Stimulated activated memory B cell treated with anti-CD40 and anti-IgM and Interleukin-4, amounts not matched to agents 10 μg/mL and 1 μg/mL and 100 μg/mL, for 72 hours (primary cell): ENCODE measurements at regions not wholly inside any gene's neighbourhood (a gene's known extent, or its start where the extent isn't known, plus 50 kb on each side); places are given as distances from the start of the nearest gene placed in this dataset.

ENCODE experiments used
- ATAC-seq: fragments of 150-1000 bp; cut with Tn5 transposase; 2 replicates; pipeline ENCODE4 v1.10.0; 2021
- H3K27ac Mint-ChIP-seq: one replicate; pipeline ENCODE4 v1.8.0; 2022; ENCODE audit warnings: mild to moderate bottlenecking, mixed read lengths
- H3K27me3 Mint-ChIP-seq: one replicate; pipeline ENCODE4 v1.8.0; 2022; ENCODE audit warnings: mixed read lengths
- H3K36me3 Mint-ChIP-seq: one replicate; pipeline ENCODE4 v1.8.0; 2022; ENCODE audit warnings: mixed read lengths
- H3K4me1 Mint-ChIP-seq: one replicate; pipeline ENCODE4 v1.8.0; 2022; ENCODE audit warnings: mixed read lengths
- H3K4me3 Mint-ChIP-seq: one replicate; pipeline ENCODE4 v1.8.0; 2022; ENCODE audit warnings: mild to moderate bottlenecking, moderate library complexity, mixed read lengths
- H3K9me3 Mint-ChIP-seq: one replicate; pipeline ENCODE4 v1.8.0; 2022; ENCODE audit warnings: mixed read lengths

DNA sequence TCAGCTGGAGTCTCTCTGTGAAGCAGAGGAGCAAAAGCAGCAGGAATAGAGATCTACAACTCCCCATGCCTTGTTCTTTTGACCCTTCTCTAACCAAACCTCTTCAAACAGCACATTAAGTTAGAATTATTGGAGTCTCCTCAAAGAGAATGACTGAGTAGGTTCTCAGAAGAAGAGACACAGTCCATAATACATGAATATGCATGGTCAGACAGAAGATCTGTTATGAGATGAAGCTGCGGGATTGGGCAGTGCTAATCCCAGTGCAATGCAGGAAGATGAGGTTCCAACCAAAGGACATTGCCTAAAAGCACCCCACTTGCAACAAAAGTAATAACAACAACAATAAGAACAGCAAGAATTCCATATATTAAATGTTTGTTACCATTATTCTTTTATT, 887.9 kb upstream of the TENM4 start:
- Mint-ChIP-seq H3K4me3 (no peak overlapping the region), H3K4me1 (no peaks in the 10 kb centered on the region), H3K27me3 (no peaks in the 10 kb centered on the region), H3K36me3 (no peaks in the 10 kb centered on the region), H3K27ac (no peak overlapping the region), H3K9me3 (peaks cover 3% of the 10 kb centered on the region)
- no peak for ATAC-seq

DNA sequence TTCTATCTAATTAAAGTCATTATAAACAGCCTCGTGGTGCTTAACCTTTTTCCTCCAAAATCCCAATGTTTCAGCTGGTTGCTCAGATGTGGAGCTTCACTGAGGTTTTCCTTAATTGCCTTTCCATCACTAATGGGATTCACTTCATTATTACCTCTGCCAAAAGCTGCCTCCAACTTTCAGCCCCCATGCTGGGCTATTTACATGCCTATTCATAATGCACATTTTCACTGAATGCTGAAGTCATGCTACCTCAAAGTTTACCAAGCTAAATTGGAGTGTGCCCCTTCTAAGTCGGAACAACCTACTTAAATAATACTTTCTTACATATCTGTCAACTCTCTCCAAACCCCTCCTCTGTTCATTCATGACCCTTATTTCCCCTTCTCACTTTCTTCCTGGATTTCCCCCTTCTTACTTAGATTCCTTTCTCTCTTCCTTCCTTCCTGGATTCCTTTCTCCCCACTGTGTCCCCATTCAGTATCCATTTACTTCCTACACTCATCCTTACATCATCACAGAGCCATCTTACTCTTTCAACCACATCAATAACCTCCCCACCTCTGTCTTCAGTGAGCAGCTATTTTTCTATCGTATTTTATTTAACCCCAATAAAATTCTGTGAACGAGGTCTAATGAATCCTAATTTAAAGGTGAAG, 887.3 kb upstream of the TENM4 start:
- Mint-ChIP-seq H3K27me3 (no peaks in the 10 kb centered on the region), H3K9me3 (peaks cover 3% of the 10 kb centered on the region), H3K27ac (no peak overlapping the region), H3K4me1 (no peaks in the 10 kb centered on the region), H3K4me3 (no peak overlapping the region), H3K36me3 (no peaks in the 10 kb centered on the region)
- ATAC-seq, result no peak

DNA sequence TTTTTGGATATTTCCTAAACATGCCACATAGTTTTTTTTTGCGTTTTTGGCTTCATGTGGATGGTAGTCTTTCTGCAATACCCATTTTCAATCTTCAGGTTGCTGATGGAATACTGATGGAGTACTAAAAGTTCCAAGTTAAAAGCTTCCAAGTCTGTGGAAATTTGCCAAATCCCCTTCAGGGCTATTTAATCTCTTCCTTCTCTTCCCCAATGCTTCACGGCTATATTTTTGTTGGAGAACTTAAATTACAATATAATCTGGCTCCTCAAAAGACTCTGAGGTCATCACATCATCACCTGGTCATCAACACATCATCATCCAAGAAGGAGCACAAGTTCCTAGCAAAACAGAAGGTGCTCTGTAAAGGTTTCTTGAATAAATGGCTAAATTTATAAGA, 881.0 kb upstream of the TENM4 start:
- Mint-ChIP-seq H3K27me3 (no peaks in the 10 kb centered on the region), H3K4me1 (no peaks in the 10 kb centered on the region), H3K27ac (no peak overlapping the region), H3K4me3 (no peak overlapping the region), H3K9me3 (peaks cover 9% of the 10 kb centered on the region), H3K36me3 (no peaks in the 10 kb centered on the region)
- ATAC-seq, result no peak

DNA sequence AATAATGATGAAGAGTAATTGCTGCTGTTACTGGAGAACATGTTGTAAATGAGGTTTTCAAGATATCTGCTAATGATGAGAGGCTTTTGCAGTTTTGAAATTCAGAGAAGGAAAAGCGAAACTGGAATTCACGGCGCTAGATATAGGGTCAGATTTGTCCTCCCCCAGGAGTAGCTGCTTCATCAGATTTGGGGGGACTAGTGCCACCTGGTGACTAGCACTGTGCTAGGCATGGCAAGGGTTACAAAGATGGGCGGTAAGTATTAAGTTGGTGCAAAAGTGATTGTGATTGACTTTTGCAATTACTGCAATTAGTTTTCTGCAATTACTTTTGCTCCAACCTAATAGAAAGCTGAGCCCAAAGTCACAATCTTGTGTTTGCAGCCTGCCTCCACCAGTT, 879.9 kb upstream of the TENM4 start:
- Mint-ChIP-seq H3K36me3 (no peaks in the 10 kb centered on the region), H3K27me3 (no peaks in the 10 kb centered on the region), H3K4me3 (no peak overlapping the region), H3K9me3 (peaks cover 9% of the 10 kb centered on the region), H3K4me1 (no peaks in the 10 kb centered on the region), H3K27ac (no peak overlapping the region)
- no peak for ATAC-seq

DNA sequence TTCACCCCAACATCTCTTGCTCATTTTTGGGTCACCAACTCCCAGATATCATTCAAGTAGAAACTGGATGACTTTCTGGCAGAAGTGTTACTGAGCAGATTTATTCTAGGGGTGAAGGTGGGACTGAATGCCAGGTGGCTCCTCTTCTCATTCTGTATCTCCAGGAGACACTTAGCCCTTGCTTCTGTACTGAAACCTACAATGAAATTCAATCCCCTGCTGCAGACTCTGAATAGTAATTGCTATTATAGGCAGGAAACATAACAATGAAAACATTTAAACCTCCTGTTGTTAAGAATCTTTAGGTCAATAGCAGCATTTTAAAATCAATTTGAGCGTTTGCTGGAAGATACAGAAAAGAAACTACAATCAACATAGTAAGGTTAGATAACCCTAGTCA, 879.4 kb upstream of the TENM4 start:
- Mint-ChIP-seq H3K36me3 (no peaks in the 10 kb centered on the region), H3K27ac (no peak overlapping the region), H3K27me3 (no peaks in the 10 kb centered on the region), H3K4me1 (no peaks in the 10 kb centered on the region), H3K9me3 (peaks cover 9% of the 10 kb centered on the region), H3K4me3 (no peak overlapping the region)
- no peak for ATAC-seq

DNA sequence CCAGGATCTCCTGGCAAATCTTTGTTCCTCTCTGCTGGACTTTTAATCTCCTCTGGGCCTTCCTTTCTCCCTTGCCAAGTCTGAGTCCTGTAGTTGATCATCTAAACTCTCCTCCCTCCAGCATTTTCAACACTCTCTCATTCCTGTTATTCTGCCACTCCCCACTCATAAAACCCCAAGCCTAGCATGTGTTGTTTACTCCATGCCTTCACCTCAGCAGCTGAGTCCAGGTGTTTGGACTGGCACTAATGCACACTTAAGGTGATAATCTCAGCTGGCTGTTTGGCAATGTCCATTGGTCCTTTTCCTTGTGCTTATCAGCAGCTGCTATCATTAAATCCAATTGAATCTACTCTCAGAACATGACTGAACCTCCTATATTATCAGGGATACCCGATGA, 876.8 kb upstream of the TENM4 start:
- peaks cover 9% of the 10 kb centered on the region for H3K9me3 Mint-ChIP-seq
- ATAC-seq, result no peak
- no peaks in the 10 kb centered on the region for H3K4me1 Mint-ChIP-seq
- H3K27ac Mint-ChIP-seq, result no peak overlapping the region
- H3K36me3 Mint-ChIP-seq, result no peaks in the 10 kb centered on the region
- no peak overlapping the region for H3K4me3 Mint-ChIP-seq
- no peaks in the 10 kb centered on the region for H3K27me3 Mint-ChIP-seq

DNA sequence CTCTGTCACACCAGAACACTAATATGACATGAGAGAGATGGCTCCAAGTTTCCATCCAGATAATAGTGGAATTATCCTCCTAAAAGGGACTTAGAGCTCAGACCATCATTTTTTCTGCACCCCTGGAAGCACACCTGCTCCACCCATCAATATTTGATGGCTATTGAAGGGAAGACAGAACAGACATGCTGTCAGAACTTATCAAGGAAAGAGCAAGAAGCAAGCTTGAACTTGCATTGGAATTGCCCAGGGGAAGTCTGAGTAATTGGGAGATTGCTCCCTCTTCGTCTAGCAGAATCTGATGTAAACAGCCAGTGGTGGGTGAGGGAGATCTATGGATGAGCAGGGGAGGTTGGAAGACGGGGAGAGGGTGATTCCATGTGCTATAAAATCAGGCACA, 874.4 kb upstream of the TENM4 start:
- no peak overlapping the region for H3K27ac Mint-ChIP-seq
- H3K4me3 Mint-ChIP-seq, result no peak overlapping the region
- H3K27me3 Mint-ChIP-seq, result no peaks in the 10 kb centered on the region
- H3K4me1 Mint-ChIP-seq, result no peaks in the 10 kb centered on the region
- ATAC-seq, result no peak
- no peaks in the 10 kb centered on the region for H3K36me3 Mint-ChIP-seq
- peaks cover 7% of the 10 kb centered on the region for H3K9me3 Mint-ChIP-seq

DNA sequence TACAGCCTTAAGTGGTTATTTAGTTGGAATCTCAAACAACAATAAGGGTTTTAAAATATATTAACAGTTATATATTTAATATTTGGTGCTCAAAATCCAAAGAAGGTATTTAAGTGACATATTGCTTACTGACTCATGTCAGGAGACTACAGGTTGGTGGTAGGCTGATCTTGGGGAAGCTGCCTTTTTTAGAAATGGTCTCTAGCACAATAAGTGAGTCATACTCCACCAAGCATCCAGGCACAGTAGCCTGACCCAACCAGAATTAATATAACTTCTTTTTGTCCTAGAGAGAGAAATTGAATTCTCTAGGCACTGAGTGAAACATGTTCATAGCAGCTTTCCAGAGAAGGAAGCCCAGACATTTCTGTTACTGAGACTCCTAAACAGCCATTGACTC, 868.5 kb upstream of the TENM4 start:
- Mint-ChIP-seq H3K27me3 (no peaks in the 10 kb centered on the region), H3K4me1 (no peaks in the 10 kb centered on the region), H3K27ac (no peak overlapping the region), H3K36me3 (no peaks in the 10 kb centered on the region), H3K4me3 (no peak overlapping the region), H3K9me3 (peaks cover 9% of the 10 kb centered on the region)
- no peak for ATAC-seq

DNA sequence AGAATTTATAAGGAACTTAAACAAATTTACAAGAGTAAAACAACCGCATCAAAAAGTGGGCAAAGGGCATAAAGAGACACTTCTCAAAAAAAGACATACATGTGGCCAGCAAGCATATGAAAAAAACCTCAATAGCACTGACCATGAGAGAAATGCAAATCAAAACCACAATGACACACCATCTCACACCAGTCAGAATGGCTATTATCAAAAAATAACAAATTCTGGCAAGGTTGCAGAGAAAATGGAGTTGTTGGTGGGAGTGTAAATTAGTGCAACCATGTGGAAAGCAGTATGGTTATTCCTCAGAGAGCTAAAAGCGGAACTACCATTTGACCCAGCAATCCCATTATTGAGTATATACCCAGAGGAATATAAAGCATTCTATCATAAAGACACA, 866.8 kb upstream of the TENM4 start:
- Mint-ChIP-seq H3K4me1 (no peaks in the 10 kb centered on the region), H3K27ac (no peak overlapping the region)

DNA sequence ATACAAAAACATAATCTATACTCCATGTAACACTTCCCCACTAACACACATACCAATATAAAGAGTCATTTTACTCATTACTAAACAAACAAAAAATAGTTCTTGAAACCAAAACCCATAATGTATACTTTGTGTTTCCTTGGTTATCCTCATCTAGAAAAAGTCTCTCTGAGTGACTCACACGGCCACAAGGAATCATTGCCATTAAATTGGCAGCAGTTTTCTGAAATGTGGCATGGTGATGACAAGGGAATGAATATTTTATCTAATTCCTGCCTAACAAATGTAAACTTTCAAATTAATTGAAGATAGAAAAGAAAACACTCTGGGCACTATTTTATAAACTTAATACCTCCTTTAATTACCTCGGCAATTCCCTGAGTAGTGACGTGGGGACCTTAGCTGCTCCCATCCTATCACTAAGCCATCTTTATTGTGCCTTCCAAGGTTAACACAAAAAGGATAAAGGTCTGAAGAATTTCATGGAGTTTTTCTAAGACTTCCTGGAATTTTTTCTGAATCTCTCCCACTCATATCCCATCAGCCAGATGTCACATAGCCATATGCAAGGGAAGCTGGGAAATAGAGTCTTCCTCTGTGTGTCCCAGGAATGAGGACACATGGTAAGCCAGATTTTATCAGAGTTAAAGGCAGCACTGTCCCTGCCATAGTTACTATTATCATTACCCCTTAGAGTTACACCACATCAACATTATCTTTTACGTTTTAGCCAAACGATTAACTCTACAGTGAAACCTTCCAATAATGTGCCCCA, 857.2 kb upstream of the TENM4 start:
- Mint-ChIP-seq H3K27ac (no peak overlapping the region), H3K4me1 (no peaks in the 10 kb centered on the region), H3K9me3 (peaks cover 4% of the 10 kb centered on the region), H3K36me3 (no peaks in the 10 kb centered on the region), H3K27me3 (no peaks in the 10 kb centered on the region), H3K4me3 (no peak overlapping the region)
- ATAC-seq, result no peak

More for the DNA sequence above, 866.8 kb upstream of the TENM4 start:
- H3K9me3 Mint-ChIP-seq, result peaks cover 15% of the 10 kb centered on the region
- no peak for ATAC-seq
- no peaks in the 10 kb centered on the region for H3K36me3 Mint-ChIP-seq
- H3K27me3 Mint-ChIP-seq, result no peaks in the 10 kb centered on the region
- H3K4me3 Mint-ChIP-seq, result no peak overlapping the region

DNA sequence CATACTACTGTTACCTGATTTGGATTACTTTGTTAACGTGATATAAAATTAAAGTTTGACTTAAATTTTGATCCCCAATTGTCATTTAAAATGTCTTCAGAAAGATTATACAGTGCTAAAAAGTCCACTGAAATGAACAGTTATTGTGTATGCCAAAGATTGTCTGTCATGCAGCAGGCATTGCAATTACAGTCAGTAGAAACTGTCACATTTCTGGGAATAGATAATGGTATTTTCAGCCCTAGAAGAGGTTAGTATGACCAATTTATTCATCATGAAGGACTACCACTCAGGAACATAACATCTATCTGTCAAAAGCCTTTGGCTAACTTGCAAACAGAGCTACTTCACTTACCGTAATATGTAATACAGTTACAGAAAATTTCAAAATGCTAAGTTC, 852.5 kb upstream of the TENM4 start:
- peaks cover 5% of the 10 kb centered on the region for H3K9me3 Mint-ChIP-seq
- ATAC-seq, result no peak
- no peaks in the 10 kb centered on the region for H3K4me1 Mint-ChIP-seq
- no peak overlapping the region for H3K27ac Mint-ChIP-seq
- no peak overlapping the region for H3K4me3 Mint-ChIP-seq
- no peaks in the 10 kb centered on the region for H3K36me3 Mint-ChIP-seq
- H3K27me3 Mint-ChIP-seq, result no peaks in the 10 kb centered on the region

DNA sequence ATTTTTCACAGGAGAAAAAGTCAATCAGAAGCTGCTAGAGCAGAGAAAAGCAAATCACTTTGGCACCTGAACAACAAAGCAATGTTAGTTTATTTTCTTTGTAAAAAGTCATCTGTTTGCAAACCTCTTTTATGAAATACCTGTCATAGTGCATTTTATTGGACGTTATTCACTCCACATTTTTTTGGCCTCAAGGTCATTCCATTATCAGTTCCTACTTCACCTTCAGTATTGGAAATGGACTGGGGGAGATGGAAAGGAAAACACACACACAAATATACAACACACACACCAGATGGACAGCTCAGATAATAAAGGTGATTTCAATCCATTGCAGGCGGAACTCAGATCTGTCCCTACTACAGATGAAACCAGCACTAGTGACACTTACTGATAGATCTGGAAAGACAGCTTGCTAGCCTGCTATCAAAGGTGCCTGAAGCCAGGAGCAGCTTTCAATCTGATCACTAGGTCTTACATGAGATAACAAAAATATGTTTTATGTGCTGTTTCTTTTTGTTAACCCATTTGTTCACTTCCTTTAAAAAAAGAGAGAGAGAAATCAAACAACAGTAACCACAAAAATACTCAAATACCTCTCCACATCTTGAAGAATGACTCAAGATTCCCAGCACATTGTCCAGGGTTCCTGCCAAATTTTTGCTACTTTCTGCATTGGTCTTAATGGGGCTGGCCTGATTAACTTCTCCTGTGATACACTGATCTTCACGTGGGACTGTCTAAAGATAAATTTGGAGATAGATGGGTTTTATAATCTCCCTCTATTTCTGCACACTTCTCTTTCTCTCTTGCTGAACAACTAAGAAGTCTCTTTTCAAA, 844.3 kb upstream of the TENM4 start:
- H3K9me3 Mint-ChIP-seq, result peaks cover 5% of the 10 kb centered on the region
- no peak for ATAC-seq
- no peak overlapping the region for H3K4me3 Mint-ChIP-seq
- H3K27me3 Mint-ChIP-seq, result no peaks in the 10 kb centered on the region
- no peaks in the 10 kb centered on the region for H3K36me3 Mint-ChIP-seq
- H3K27ac Mint-ChIP-seq, result no peak overlapping the region
- no peaks in the 10 kb centered on the region for H3K4me1 Mint-ChIP-seq

DNA sequence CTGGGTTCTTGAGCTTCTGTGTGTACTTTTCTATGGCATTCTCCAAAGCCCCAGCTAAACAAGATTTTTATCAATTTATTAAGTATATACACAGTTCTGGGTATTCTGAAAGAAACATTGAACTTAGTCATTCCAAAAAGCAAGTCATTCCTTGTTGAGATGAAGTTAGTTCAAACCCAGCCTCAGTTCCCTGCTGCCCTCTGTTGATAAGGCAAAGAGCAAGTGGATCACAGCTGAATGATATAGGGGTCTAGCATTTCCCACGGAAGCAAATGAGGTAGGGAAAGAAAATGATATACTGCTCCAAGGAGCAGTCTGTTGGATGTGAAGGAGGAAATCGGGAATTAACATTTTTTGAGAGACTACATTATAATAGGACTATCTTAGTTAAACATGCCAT, 841.8 kb upstream of the TENM4 start:
- ATAC-seq, result no peak
- H3K4me3 Mint-ChIP-seq, result no peak overlapping the region
- no peak overlapping the region for H3K27ac Mint-ChIP-seq
- peaks cover 3% of the 10 kb centered on the region for H3K9me3 Mint-ChIP-seq
- no peaks in the 10 kb centered on the region for H3K27me3 Mint-ChIP-seq
- H3K36me3 Mint-ChIP-seq, result no peaks in the 10 kb centered on the region
- no peaks in the 10 kb centered on the region for H3K4me1 Mint-ChIP-seq

DNA sequence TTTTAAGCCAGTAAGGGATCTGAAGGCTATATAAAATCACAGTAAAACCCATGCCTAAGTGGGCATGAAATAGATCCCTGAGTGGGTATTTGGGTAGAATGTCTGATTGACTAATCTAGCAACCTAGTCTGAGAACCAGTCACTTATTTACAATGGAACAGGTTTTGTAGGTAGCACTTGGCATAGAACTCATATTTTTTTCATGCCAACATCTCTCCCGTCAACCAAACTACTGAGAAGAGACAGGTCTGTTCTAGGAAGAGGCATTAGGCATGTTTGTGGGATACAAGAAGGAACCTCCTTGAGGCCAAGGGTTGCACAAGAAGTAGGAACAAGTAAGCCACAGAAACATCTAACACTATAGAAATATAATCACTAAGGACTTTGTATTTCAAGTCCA, 840.4 kb upstream of the TENM4 start:
- Mint-ChIP-seq H3K9me3 (peaks cover 3% of the 10 kb centered on the region), H3K36me3 (no peaks in the 10 kb centered on the region), H3K27ac (no peak overlapping the region), H3K4me3 (no peak overlapping the region), H3K27me3 (no peaks in the 10 kb centered on the region), H3K4me1 (no peaks in the 10 kb centered on the region)
- ATAC-seq, result no peak

DNA sequence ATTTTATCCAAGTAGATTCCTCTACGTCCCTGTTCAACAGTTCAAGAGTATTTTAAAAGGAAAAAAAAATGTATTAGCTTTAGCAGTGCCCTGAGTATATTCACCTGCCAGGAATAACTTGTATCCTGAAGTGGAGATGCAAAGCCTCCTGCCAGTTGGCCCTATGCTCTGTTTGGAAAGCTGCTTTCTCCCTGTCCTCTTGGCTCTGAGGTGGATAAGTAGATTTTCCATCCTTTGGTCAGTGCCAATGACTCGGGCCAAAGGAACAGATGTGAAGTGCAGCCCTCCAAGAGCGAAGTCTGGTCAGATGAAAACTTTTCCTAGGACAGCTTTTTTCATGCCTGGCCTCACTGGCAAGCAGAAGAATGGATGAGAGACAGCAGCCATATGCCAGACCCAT, 839.9 kb upstream of the TENM4 start:
- no peak for ATAC-seq
- no peaks in the 10 kb centered on the region for H3K27me3 Mint-ChIP-seq
- H3K9me3 Mint-ChIP-seq, result peaks cover 3% of the 10 kb centered on the region
- H3K4me3 Mint-ChIP-seq, result no peak overlapping the region
- H3K4me1 Mint-ChIP-seq, result no peaks in the 10 kb centered on the region
- no peaks in the 10 kb centered on the region for H3K36me3 Mint-ChIP-seq
- H3K27ac Mint-ChIP-seq, result no peak overlapping the region

DNA sequence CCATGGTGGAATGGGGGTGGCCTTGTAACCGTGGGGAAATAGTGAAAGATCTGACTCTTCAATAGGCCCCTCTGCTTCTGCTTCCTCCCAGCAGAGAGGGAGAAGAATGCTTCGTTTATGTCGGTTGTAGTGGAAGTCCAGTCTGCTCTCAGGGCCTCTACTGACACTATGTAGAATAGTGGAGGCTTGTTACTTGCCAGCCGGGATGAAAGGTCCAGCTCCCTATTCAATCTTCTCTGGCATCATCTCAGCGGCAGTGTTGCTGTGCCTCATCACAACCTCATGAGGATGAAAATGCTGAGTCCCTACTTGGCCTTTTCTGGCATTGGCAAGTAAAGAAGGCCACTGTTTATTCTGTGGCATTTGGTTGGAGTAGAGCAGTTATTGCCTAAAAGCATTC, 820.9 kb upstream of the TENM4 start:
- Mint-ChIP-seq H3K27me3 (no peaks in the 10 kb centered on the region), H3K4me1 (no peaks in the 10 kb centered on the region), H3K4me3 (no peak overlapping the region), H3K27ac (no peak overlapping the region), H3K9me3 (peaks cover 6% of the 10 kb centered on the region), H3K36me3 (no peaks in the 10 kb centered on the region)
- no peak for ATAC-seq
